ENCODE measurements at regions not wholly inside any gene's neighbourhood (a gene's known extent, or its start where the extent isn't known, plus 50 kb on each side); places are given as distances from the start of the nearest gene placed in this dataset.

DNA sequence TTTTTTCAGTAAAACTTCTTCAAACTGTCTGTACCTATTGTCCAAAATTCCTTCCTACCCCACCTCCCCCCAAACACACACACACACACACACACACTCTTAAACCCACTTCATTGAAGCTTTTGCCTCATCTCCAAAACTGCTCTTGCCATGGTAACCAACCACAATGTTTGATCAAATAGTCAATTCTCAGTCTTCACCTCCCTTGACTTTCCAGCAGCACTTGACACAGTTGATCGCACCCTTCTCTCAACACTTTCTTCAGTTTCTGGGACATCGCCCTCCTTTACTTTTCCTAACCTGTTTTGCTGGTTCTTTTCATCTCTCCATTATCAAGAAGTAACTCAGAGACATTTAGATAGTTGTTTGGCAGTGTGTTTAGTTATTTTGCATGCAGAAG lies 71.5 kb upstream of the COL21A1 start:
- no peak for TF ChIP-seq EZH2 (IDR thresholded peaks at IDR 0.05; ENCODE audit: insufficient read depth, poor library complexity, severe bottlenecking)
- no peak for TF ChIP-seq EZH2phosphoT487 (IDR thresholded peaks at IDR 0.05; ENCODE audit: insufficient read depth, low read depth)
